WERI-Rb-1 (cell line): ENCODE measurements at regions not wholly inside any gene's neighbourhood (a gene's known extent, or its start where the extent isn't known, plus 50 kb on each side); places are given as distances from the start of the nearest gene placed in this dataset.

ENCODE experiments used
- DNase-seq: peaks from one replicate; pipeline ENCODE4 v3.0.0-alpha.2; 2020
- H3K27ac ChIP-seq: fragments of 250-450 bp; sonication (Bioruptor Pico); 2 replicates; pipeline ENCODE4 v1.5.1; 2020; ENCODE audit warnings: mild to moderate bottlenecking, moderate library complexity
- H3K27me3 ChIP-seq: fragments of 250-450 bp; sonication (Bioruptor Pico); 2 replicates; pipeline ENCODE4 v1.5.1; 2021; ENCODE audit warnings: mild to moderate bottlenecking, low read depth, moderate library complexity; ENCODE audit not compliant: insufficient read depth, severe bottlenecking
- H3K36me3 ChIP-seq: fragments of 250-450 bp; sonication (Bioruptor Pico); 2 replicates; pipeline ENCODE4 v1.5.1; 2020; ENCODE audit warnings: mild to moderate bottlenecking, moderate library complexity
- H3K4me3 ChIP-seq: 2 replicates; pipeline ENCODE4 v1.5.1; 2011; ENCODE audit warnings: low read depth, mild to moderate bottlenecking, control low read depth, low read length
- H3K9me3 ChIP-seq: fragments of 250-450 bp; sonication (Bioruptor Pico); 2 replicates; pipeline ENCODE4 v1.5.1; 2021; ENCODE audit warnings: mild to moderate bottlenecking, moderate library complexity; ENCODE audit not compliant: severe bottlenecking
- TF ChIP-seq, protein P1 (sequence below): IDR thresholded peaks from 2 replicates; pipeline ENCODE4 v1.5.1; 2011; ENCODE audit warnings: low read depth, mild to moderate bottlenecking, control low read depth, inconsistent platforms, low read length

DNA sequence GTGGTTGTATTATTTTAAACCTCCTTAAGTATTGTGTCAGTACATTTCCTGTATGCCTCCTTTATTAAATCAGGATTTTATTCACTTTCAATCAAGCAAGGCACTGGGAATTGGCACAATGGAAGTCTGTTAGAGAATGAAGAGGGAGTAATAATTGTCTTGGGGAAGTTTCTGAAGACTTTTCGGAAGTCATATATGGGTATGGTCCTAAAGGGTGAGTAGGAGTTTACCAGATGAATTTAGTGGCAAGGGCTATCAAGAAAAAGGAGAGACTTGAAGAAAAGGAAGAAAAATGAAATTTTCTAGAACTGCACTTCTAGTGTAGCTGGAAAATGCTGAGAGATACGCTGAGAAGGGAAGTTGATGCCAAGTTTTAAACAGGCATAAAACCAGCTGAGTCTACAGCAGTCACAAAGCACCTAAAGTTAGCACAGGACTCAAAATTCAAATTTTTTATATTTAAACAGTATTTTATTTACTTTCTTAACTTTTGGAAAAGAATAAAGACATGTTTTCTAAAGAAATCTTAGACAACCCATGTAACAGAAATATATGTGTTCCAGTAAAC, 184.9 kb downstream of the SMC2 start:
- TF ChIP-seq, protein P1, sequence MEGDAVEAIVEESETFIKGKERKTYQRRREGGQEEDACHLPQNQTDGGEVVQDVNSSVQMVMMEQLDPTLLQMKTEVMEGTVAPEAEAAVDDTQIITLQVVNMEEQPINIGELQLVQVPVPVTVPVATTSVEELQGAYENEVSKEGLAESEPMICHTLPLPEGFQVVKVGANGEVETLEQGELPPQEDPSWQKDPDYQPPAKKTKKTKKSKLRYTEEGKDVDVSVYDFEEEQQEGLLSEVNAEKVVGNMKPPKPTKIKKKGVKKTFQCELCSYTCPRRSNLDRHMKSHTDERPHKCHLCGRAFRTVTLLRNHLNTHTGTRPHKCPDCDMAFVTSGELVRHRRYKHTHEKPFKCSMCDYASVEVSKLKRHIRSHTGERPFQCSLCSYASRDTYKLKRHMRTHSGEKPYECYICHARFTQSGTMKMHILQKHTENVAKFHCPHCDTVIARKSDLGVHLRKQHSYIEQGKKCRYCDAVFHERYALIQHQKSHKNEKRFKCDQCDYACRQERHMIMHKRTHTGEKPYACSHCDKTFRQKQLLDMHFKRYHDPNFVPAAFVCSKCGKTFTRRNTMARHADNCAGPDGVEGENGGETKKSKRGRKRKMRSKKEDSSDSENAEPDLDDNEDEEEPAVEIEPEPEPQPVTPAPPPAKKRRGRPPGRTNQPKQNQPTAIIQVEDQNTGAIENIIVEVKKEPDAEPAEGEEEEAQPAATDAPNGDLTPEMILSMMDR: no peak
- DNase-seq: no peak
- H3K36me3 ChIP-seq: no peaks in the 10 kb centered on the region
- no peaks in the 10 kb centered on the region for H3K27me3 ChIP-seq
- H3K27ac ChIP-seq: no peak overlapping the region
- H3K4me3 ChIP-seq: no peak overlapping the region
- no peaks in the 10 kb centered on the region for H3K9me3 ChIP-seq

DNA sequence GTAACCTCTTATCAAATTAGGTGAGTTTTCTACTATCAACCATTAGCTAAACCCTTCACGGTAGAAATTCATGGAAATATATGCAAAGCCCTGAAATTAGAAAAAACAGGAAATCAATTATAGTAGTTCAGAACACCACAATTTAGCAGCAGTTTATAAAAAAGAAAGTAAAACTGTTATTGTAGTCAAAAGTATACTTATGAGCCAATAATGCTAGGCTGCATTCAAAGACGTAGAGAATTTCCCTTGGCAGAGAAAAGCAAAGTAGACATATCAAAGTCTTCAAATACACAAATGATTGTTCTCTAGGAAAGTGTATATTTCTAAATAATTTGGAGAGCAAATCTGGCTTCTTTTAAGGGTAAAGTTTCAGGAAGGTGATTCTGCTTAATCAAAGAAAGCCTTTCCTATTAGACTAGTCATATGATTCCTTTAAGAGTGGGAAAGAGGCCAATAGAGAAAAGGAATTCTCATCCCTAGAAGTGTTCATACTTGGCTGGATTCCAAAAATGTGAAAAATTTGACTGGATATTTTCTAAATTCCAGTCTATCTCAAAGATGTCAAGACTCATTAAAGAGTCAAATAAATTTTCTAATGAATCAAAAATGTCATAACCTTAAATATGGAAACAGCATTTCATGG, 185.5 kb downstream of the SMC2 start:
- H3K9me3 ChIP-seq: no peaks in the 10 kb centered on the region
- no peak for DNase-seq
- no peaks in the 10 kb centered on the region for H3K27me3 ChIP-seq
- H3K36me3 ChIP-seq: no peaks in the 10 kb centered on the region
- no peak overlapping the region for H3K27ac ChIP-seq
- H3K4me3 ChIP-seq: no peak overlapping the region
- TF ChIP-seq, protein P1: no peak

DNA sequence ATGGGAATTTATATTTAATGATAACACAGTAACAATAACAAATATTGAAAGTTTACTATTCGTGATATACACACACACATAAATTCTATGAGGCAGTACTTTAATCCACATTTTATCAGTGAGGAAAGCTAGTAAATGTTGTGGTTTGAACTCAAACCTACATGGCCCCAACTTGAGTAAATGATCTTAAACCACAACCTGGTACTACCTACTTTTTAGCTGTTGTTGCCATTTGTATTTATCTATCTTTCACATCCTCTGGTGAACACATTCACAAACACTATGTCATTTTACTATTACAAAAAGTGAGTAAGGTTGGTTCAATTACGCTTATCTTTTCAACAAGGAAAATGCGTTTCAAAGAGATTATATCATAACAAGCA, 186.1 kb downstream of the SMC2 start:
- TF ChIP-seq, protein P1: no peak
- no peak for DNase-seq
- H3K27ac ChIP-seq: no peak overlapping the region

DNA sequence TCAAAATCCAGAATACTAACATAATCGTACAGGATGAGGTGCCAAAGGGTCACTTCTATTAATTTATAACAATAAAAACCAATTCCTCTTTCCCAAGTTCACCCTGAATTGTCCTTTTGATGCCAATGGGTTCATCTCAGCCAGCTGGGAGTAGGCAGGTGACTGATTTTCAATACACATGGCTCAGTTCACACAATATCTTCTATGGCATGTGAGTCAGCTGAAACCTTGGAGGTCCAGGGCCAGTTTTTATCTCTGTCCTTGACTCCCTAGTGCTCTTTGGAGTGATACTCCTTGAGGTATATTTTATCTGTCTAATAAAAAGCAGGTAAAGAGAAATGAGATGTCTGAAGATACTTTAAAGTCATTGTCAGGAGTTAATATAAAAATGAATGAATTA, 186.6 kb downstream of the SMC2 start:
- TF ChIP-seq, protein P1: no peak
- no peak for DNase-seq
- Histone ChIP-seq H3K36me3 (no peaks in the 10 kb centered on the region), H3K4me3 (no peak overlapping the region), H3K27ac (no peak overlapping the region), H3K27me3 (no peaks in the 10 kb centered on the region), H3K9me3 (no peaks in the 10 kb centered on the region)

More for the DNA sequence above, 186.1 kb downstream of the SMC2 start:
- no peak overlapping the region for H3K4me3 ChIP-seq
- no peaks in the 10 kb centered on the region for H3K9me3 ChIP-seq
- no peaks in the 10 kb centered on the region for H3K36me3 ChIP-seq
- no peaks in the 10 kb centered on the region for H3K27me3 ChIP-seq

DNA sequence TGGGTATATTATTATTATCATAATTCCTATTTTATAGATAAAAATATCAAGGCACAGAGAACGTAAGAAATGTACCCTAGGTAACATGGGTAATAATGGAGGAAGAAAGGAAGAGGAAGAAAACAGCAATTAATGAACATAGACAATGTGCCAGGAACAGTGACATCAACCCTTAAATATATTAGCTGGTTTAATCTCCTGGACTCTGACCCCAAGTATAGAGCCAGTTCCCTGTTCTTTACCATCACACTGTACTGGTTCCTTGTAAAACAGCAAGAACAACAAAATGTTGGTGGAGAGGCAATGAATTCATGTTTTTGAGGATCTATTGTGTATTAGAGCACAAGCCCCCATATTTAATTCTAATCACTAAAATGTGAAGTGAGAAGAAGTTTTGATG, 192.1 kb downstream of the SMC2 start:
- H3K36me3 ChIP-seq: no peaks in the 10 kb centered on the region
- H3K27ac ChIP-seq: no peak overlapping the region
- DNase-seq: no peak
- no peaks in the 10 kb centered on the region for H3K9me3 ChIP-seq
- H3K4me3 ChIP-seq: no peak overlapping the region
- H3K27me3 ChIP-seq: no peaks in the 10 kb centered on the region
- TF ChIP-seq, protein P1: no peak

DNA sequence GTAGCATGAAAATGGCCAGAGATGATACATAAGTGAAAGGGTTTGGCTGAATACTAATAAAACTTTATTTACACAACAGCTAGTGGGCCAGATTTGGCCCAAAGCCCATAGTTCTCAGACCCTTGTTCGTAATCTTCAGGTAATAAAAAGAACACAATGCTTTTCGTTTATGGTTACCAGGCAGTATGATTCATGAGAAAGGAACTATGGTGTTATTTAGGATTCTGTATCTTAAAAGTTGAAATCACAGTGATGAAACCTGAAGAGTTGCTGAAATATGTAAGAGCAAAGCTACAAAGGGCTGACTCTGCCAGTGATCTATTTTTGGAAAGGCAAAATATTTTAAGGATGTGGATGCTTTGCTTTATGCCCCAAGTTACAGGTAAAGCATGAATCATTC, 192.7 kb downstream of the SMC2 start:
- no peak for DNase-seq
- no peaks in the 10 kb centered on the region for H3K27me3 ChIP-seq
- TF ChIP-seq, protein P1: no peak
- H3K36me3 ChIP-seq: no peaks in the 10 kb centered on the region
- no peak overlapping the region for H3K27ac ChIP-seq
- no peaks in the 10 kb centered on the region for H3K9me3 ChIP-seq
- H3K4me3 ChIP-seq: no peak overlapping the region
